Islet of Langerhans (tissue), 1 donor: ENCODE measurements at regions not wholly inside any gene's neighbourhood (a gene's known extent, or its start where the extent isn't known, plus 50 kb on each side); places are given as distances from the start of the nearest gene placed in this dataset.

Source experiments
- FAIRE-seq: peaks from one replicate; lab custom pipeline; 2011; peaks lifted over from hg19 to GRCh38; lab: Jason Lieb, UNC

DNA sequence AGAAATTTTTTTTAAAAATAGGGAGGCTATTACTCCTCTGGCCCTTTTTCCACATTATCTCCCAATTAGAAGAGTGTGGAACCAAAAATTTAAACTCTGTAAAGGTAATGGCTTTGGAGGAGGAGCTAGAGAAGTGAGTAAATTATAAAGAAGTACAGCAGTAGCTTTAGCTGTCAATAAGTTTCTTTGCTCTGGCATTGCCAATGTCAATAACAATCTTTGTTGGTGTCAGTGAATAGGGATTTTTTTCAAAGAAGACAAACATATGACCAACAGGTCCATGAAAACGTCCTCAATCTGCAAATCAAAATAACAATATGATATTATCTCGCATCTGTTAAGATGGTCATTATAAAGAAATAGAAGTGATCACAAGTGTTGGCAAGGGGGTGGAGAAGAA is 227.1 kb upstream of the MBL2 start:
- FAIRE-seq, result no peak

DNA sequence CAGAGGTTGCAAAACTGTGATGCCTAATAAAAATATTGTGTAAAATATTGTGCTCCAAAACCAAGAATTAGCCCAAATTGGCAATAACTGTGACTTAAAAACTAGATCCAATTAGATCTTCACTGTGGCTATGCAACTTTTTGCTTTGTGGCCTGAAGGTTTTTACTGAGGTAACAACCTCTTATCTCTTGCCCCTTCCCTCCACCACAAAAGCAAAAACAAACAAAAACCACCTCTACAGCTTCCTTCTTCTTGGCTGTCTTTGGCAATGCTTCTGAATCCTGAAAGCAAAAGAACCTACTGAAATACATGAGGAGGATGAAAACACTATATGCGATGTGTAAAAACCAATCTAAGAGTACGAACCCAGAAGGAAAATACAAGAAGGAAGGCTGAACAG is 226.7 kb upstream of the MBL2 start:
- no peak for FAIRE-seq

DNA sequence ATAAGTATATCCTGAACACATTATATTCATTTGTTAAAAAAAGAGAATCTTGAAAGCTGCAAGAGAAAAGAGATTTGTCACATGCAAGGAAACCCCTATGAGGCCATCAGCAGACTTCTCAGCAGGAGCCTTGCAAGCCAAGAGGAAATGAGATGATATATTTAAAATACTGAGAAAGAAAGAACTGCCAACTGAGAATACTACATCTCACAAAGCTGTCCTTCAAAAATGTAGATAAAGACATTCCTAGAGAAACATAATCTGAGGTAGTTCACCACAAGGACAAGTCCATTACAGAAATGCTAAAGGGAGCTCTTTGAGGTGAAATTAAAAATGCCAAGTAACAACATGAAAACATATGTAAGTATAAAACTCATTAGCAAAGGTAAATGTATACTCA is 224.4 kb upstream of the MBL2 start:
- FAIRE-seq, result no peak

DNA sequence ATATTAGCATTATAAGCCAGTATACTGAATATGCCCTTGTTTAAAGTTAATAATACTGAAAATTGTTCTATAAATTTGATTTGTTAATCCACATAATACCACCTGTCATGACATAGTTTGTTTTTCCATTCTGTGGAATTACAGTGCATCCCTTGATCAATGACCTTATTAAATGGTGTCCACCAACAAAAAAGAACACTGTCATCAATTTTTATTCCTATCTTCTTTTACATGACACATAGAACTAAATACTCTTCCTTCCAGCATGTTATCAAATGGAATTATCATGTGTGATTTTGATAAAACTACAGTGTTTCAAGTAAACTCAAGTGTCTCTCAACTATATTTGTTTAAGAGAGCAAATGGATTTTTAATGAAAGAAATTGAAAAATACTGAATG is 221.8 kb upstream of the MBL2 start:
- no peak for FAIRE-seq

DNA sequence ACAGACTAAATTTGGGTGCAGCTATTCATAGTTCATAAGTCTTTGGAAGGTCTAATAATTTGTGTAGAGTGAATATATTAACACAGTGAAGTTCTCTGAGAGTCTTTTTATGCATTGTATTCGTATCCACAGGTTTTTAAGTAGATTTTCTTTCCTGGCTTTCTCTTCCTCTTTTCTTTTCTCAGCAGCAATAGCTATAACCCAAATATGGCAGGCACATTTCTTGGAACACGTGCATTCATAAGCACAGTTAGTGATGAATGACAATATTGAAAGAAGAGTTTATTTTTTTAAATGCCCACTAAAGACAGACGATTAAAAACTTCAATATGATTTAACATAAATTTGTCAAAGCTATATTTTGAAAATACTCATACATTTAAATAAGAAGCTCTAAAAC is 220.5 kb upstream of the MBL2 start:
- no peak for FAIRE-seq

DNA sequence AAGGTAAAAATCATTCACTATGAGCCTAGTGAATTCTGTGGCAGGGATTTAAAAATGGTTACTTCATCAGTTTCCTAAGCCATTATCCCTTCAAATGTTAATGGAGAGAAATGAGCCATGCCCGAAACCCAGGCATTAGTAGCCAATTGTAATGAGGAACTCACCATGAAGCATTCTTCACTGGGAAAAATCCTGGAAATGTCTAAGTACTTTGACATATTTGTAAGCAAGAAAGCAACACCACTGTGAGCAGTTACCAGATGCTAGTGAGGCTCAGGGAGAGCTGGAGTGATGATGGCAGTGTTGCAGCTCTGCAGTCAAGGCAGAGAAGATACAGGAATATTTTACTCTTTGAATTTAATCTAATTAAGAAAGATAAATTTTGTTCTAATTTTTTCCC is 220.0 kb upstream of the MBL2 start:
- no peak for FAIRE-seq

DNA sequence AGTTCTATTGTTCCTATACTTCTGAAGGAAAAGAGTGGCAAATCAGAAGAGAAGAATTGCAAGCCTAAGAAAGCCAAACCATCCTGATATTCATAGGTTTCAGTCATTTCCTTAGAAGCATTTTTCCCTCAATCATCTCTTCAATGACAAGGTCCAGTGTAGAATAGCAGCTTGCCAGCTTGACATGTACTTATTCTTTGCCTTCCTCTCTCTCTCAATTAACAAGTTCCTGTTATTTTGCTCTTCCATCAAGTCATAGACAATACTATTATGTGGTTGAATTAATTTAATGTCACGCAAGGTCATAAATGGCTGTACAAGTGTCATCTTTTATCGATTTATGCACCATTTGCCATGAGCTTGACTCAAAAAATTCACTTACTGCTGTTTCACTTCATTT is 216.3 kb upstream of the MBL2 start:
- FAIRE-seq, result no peak

DNA sequence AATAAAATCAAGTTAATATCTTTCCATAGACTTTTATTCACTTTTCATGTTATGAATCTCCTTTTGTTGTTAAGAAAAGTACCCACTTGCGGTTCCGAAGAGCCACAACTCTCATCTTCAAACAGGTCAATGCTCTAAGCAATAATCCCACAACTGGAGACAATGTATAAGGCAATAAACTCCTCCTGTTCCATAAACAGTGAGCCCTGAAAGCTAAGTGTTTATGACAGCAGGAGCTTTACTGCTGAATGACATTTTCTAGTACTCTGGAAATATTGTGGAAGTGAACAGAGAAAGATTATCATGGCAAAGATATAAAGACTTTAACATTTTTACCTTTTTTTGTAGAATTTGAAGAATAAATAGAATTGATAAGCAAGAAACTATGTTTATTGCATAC is 213.5 kb upstream of the MBL2 start:
- FAIRE-seq, result no peak

DNA sequence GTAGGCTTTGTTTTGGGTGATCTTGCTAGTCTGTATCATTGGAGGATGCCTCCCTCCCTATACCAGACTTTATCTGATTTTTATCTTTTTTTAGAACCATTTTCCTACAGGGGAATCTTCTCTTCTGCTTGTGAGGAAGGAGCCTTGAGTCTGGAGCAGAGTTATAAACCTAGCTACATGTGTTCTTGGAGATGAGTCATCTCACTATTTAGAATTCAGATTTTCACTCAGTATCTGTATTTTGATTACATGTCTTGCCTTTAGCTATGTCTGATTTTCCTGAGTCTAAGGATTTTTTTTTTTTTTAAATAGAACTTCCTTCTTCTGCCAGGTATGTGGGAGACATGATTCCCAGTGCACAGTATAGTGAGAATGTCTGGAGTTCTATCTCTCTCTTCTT is 211.6 kb upstream of the MBL2 start:
- FAIRE-seq, result no peak

DNA sequence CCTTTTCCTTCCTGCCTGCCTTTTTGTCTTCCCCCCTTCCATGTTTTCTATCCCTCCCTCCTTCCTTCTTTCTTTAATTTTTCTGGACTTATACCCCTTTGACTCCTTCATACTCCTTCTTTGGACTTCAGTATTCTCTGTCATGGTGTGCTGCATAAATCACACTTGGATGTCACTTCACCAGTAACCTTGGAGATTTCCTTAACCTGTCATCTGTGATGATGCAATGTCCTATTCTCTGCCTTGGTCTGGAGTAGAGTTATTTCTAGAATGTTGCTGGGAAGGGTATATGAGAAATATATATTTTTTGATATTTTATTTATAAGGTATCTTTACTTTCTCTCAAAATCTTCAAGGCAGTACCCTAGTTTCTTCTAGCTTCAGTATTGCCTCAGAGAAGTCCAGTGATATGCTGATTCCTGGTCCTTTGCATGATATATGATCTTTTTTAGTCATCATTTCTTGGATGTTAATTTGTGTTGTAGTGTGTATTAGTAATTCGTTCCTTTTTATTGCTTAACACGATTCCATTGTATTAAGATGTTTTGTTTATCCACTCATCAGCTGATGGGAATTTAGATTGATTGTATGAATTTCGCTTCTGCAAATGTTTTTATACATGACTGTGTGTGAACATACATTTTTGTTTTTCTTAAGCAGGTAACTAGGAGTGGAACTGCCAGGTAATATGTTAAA is 206.9 kb upstream of the MBL2 start:
- FAIRE-seq, result no peak

DNA sequence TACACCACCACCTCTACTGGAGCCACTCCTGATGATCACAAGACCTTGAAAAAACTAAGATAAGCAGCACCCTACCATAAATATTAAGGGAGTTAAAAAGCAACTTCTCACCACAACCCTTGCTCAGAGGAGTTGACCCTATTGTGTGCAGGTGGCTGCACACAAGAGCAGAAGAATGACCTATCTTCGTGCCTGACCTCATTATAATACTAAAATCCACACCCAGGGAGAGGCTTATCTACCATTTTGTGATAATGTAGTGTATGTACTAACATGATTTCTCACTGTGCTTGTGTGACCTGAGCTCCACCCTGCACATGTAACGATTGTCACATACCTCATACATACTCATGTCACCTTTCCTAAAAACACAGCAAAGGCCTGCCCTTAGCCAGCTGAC is 205.0 kb upstream of the MBL2 start:
- FAIRE-seq, result no peak

DNA sequence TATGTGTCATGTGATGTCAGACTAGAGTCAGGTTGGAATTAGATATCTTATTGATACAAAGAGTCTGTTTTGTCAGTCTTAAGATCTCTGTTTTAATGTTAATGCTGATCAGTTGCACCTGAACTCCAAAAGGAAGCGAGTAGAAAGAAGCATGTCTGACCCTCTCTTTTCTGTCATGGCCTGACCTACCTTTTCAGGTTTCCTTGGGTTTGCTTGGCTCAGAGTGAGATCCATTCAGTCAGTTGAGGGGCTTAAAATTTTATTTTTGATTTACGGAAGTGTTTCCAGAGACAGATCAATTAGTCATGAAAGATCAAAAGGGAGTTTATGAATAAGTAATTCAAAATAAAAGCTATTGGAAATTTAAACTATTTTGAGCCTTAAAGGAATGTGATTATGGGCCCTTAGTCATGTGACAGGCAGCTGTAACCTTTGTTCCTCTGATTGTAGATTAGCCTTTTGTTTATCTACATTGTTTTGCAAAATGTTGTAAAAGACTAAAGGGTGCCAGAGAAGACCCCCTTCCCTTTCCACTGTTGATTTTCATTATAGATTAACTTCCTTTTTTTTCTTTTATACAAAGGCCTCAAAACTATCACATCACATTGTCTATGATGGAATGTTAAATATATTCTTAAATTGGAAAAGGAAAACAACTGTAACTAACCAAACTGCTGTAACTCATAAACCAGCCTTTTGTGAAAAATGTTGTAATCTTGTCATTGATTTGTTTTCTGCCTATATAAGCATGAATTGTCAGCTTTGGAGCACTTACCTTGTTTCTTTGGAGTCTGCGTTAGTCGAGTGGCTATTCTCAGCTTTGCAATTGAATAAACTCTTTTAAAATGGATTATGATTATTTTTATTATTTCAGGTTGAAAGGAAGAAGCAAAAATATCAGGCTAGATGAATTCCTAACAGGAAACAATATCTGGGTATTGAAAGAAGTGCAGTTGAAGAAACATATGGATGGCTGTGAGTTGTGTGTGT is 195.5 kb upstream of the MBL2 start:
- FAIRE-seq, result no peak

DNA sequence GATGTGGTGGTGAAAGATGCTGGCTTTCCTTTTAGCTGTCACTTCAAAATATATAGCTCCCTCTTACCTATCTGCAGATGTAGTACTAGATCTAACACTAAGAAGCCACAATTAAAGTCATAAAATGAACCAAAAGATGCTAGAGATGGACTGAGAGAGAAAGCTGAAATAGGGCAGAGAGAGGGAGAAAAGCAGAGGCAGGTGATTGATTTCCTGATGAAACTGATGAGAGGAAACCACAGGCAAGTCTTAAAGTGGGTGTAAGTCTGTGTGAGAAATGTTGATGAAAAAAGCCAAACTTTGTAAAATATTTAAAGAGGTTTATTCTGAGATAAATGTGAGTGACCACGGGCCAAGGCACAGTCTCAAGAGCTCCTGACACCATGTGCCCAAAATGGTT is 194.3 kb upstream of the MBL2 start:
- no peak for FAIRE-seq

DNA sequence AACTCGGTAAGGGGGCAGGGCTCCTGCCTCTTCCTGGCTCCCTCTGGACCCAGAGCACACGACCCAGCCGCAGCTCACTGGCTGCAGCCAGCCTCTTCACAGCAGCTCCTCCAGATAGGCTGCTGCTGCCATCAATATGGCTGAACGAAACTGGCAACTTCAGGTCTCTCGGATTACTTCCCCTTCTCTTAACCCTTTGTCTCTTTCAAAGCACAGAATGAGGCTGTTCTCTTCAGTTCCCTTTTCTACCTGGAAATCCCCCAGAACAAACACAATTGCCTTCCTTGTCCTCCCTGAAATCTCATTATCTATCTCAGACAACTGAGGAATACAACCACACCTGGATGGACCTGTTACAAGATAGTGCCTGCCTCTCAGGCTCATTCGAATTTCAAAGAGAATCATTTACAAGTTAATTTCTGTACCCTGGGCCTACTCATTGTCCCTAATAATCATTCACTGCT is 193.4 kb upstream of the MBL2 start:
- no peak for FAIRE-seq

DNA sequence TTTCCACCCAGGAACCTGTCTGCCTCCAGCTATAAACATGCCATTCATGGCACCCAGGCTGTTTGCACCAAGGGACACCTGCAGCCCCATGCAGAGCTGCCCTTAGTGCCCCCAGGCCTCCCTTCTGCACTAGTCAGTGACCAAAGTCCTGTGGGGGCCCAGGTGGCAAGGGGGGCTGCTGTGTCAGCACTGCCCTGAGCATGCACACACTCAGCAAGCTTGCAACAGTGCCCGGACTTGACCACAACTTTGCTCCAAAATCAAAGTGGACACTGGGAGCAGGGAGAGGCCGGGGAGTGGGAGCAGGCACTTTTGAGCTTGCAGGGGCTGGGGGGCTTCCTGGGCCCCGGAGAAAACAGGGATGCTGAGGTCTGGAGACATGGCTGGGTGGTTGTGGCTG is 192.9 kb upstream of the MBL2 start:
- FAIRE-seq, result no peak

DNA sequence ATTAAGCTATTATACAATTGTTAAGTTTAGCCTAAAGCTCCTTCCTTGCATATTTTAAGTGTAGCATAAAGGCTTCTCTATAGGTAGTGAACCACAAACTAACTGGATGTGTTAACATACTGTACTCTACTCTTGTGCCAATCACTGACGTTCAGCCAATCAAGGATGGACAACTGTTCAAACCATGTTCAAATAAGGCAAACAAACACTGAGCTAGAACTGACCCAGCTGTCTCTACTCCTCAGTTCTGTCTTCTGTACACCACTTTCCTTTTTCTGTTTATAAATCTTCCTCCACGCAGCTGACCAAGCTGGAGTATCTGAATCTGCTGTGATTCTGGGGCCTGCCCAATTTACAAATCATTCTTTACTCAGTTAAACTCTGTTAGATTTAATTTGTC is 188.7 kb upstream of the MBL2 start:
- FAIRE-seq, result no peak

DNA sequence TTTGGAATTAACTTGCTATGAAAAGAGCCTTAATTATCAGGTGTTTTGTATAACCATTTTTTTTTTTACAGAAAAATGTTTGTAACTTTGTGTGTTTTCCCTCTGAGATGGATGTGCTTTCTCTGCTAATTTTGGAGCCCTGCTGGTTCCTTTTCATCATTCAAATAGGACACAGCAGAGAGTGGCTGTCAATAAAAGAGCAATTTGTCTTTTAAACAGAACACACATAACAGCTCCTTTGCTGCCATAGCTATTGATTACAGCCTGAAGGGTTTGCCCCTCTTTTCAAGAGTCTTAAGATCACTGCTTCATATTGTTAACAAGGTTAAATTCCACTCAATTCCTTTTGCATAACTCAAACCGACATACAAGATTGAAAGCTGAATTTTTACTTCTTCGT is 187.2 kb upstream of the MBL2 start:
- no peak for FAIRE-seq

DNA sequence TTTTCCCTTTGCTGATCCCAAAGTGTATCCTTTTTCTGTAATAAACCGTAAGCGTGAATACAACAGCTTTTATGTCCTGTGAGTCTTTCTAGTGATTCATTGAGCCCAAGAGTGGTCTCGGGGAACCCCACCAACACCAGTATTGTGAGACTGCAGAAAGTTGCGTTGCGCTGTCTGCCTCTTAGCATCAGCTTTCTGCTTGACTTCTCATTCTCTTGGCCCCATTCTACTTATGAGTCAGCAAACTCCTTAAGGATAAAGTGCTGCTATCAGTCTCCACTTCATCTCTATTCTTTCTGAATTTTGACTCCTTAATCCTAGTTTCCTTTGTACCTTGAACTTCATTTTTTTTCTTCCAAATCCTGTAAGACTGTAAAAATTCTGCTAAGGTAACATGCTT is 184.3 kb upstream of the MBL2 start:
- FAIRE-seq, result no peak

DNA sequence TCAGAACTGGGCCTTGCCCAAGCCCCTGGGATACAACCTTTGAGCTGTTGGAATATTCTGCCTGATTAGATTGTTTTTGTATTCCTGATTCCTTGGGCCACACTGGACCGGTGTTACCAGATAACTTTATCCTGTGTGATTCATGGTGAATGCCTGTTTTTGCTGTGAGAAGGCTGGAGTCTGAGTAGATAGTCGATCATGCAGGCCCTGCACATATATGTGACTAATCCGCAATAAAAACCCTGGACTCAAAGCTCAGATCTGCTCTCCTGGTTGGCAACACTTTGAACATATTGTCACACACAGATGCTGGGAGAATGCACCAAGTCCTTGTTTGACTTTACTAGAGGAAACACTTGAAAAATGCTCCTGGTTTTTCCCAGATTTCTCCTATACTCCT is 183.9 kb upstream of the MBL2 start:
- no peak for FAIRE-seq

DNA sequence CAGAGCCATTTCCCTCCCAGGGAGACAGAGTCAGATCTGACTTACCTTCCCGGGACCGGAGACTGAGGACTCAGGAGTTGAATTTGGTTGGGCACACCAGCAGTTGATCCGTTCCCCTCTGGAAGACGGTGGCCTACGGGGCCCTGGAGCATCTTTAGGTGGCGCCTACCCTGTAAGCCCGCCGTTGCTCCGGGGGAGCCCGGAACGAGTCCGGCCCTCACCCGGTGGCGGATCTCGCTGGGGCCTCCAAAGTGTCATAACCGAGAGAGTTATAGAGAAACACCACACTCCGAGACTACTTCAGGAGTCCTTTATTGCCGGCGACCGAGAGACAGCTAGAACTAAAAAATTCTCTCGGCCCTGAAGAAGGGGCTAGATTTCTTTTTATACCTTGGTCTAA is 182.8 kb upstream of the MBL2 start:
- no peak for FAIRE-seq

DNA sequence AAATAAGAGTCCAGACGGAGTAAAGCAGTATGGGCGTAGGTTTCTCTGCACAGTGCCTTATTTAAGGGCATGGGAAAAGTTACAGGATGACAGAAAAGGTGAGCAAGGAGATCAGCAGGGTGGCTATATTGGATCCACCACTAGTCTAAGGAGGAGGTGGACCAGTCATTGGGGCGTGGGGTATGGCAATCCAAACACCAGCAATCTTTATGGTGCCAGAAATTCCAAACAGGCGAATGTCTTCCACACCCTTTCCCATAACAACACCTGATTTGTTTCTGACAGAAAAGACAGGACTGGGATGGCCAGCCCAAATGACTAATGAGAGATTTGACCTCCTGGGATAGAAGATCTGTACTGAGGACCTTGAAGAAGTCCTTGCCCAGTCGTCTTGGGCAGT is 181.8 kb upstream of the MBL2 start:
- no peak for FAIRE-seq

DNA sequence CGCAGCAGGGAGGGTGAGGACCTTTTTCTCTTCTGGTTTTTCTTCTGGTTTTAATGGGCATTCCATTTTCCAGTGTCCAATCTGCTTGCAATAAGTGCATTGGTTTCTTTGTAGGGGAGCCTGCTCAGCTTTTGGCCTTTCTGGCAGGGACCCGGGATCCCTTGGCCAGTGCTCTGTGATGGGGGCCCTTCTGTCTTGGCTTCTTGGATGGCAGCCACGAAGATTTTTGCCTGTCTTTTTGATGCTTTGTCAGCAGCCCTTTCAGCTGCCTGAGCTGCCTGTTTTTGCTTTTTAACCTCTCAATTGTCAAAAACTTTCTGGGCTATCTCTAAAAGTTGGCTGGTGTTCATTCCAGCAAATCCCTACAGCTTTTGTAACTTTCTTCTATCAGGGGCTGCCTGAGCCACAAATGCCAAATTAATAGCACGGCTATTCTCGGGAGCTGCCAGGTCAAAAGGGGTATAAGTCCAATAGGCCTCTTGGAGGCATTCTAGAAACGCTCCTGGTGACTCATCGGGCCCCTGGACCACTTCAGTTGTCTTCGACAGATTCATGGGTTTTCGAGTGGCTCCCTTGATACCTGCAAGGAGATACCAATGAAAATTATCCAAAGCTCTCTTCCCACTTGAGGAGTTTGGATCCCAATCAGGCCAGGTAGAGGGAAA is 179.9 kb upstream of the MBL2 start:
- FAIRE-seq, result no peak

DNA sequence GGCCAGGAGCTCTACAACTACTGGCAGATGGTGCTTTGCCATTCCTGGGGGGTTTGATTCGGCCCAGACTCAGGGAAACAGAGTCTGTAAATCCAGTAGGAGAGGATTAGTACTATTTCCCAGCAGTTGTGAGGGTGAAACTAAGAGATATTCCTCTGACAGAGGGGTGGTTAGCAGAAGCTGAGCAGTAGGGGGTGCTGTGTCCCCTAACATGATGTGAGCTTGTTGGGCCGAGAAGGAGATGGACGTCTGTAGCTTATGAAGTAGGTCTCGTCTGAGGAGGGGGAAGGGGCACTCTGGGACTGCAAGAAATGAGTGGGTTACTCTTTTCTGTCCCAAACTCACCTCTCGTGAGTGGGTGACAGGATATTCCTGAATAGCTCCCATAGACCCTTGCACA is 179.2 kb upstream of the MBL2 start:
- FAIRE-seq, result no peak
